HepG2 (cell line): ENCODE measurements at regions not wholly inside any gene's neighbourhood (a gene's known extent, or its start where the extent isn't known, plus 50 kb on each side); places are given as distances from the start of the nearest gene placed in this dataset.

Experiments
- DMAP1 ChIP-seq: IDR thresholded peaks from 2 replicates; pipeline ENCODE4 v1.6.1; 2016
- GFI1 ChIP-seq: sonication (generic); formaldehyde crosslinking; IDR thresholded peaks from 2 replicates; pipeline ENCODE4 v1.5.0; 2020; ENCODE audit warnings: missing genetic modification reagents, mild to moderate bottlenecking, borderline replicate concordance
- GPN1 ChIP-seq: sonication (generic); formaldehyde crosslinking; IDR thresholded peaks from 2 replicates; pipeline ENCODE4 v1.5.1; 2020; ENCODE audit warnings: missing genetic modification reagents, borderline replicate concordance
- KMT2A ChIP-seq: sonication (generic); formaldehyde crosslinking; IDR thresholded peaks from 2 replicates; pipeline ENCODE4 v1.4.0; 2020; ENCODE audit warnings: missing genetic modification reagents
- MTF2 ChIP-seq: sonication (generic); formaldehyde crosslinking; IDR thresholded peaks from 2 replicates; pipeline ENCODE4 v1.5.0; 2020; ENCODE audit warnings: missing genetic modification reagents, borderline replicate concordance
- ONECUT2 ChIP-seq: sonication (generic); formaldehyde crosslinking; IDR thresholded peaks from 2 replicates; pipeline ENCODE4 v1.4.0; 2020; ENCODE audit warnings: missing genetic modification reagents
- PHF21A ChIP-seq: sonication (generic); formaldehyde crosslinking; IDR thresholded peaks from 2 replicates; pipeline ENCODE4 v1.5.0; 2020; ENCODE audit warnings: mild to moderate bottlenecking, missing genetic modification reagents
- REST ChIP-seq, 2 experiments: IDR thresholded peaks; 2 replicates each; pipeline ENCODE4 v1.6.1; 2011 to 2012; ENCODE audit warnings: low read length in 2 of 2, borderline replicate concordance in 1 of 2, low read depth in 1 of 2, mild to moderate bottlenecking in 1 of 2, moderate library complexity in 1 of 2
- SKIL ChIP-seq: sonication (generic); formaldehyde crosslinking; IDR thresholded peaks from 2 replicates; pipeline ENCODE4 v1.8.0; 2022; ENCODE audit warnings: missing genetic modification reagents, mild to moderate bottlenecking, moderate library complexity, borderline replicate concordance
- THAP11 ChIP-seq: IDR thresholded peaks from 2 replicates; pipeline ENCODE4 v1.6.1; 2016; ENCODE audit warnings: missing biosample characterization, missing genetic modification reagents
- ZBTB10 ChIP-seq: sonication (generic); formaldehyde crosslinking; IDR thresholded peaks from 2 replicates; pipeline ENCODE4 v1.4.0; 2020; ENCODE audit warnings: missing genetic modification reagents, borderline replicate concordance
- ZBTB49 ChIP-seq: sonication (generic); formaldehyde crosslinking; IDR thresholded peaks from 2 replicates; pipeline ENCODE4 v1.4.0; 2020; ENCODE audit warnings: missing genetic modification reagents, borderline replicate concordance
- ZNF468 ChIP-seq: sonication (generic); formaldehyde crosslinking; IDR thresholded peaks from 2 replicates; pipeline ENCODE4 v1.8.0; 2022; ENCODE audit warnings: mild to moderate bottlenecking, moderate library complexity, missing genetic modification reagents
- ZNF577 ChIP-seq: sonication (generic); formaldehyde crosslinking; IDR thresholded peaks from 2 replicates; pipeline ENCODE4 v1.4.0; 2020; ENCODE audit warnings: mild to moderate bottlenecking, low read depth, missing genetic modification reagents, borderline replicate concordance

- no peak for TF ChIP-seq ZBTB10 (CRISPR knock-in tag)
- no peak for TF ChIP-seq GFI1 (CRISPR knock-in tag)
- no peak for TF ChIP-seq PHF21A (CRISPR knock-in tag)
- TF ChIP-seq THAP11: no peak
- TF ChIP-seq ZNF577 (CRISPR knock-in tag): no peak
- no peak for TF ChIP-seq GPN1
- TF ChIP-seq KMT2A (CRISPR knock-in tag): no peak
- no peak for TF ChIP-seq ZBTB49 (CRISPR knock-in tag)
- no peak for TF ChIP-seq ZNF468 (CRISPR knock-in tag)
- TF ChIP-seq DMAP1: no peak
- TF ChIP-seq REST (IDR thresholded peaks at IDR 0.05; ENCODE audit: borderline replicate concordance in 1 of 2, low read depth in 1 of 2, low read length in 2 of 2): no peak
- TF ChIP-seq ONECUT2 (CRISPR knock-in tag): no peak
- no peak for TF ChIP-seq MTF2
- TF ChIP-seq SKIL: no peak
These were observed 162.9 kb upstream of the HABP2 start (continued) for GRCh38 chr10:113389969-113390368.
